WTC11 (cell line): ENCODE measurements at regions not wholly inside any gene's neighbourhood (a gene's known extent, or its start where the extent isn't known, plus 50 kb on each side); places are given as distances from the start of the nearest gene placed in this dataset.

Experiments used
- ATAC-seq: fragments of 200-7000 bp; cut with Tn5 transposase; 2 replicates; pipeline ENCODE4 v1.10.0; 2021; ENCODE audit warnings: mild to moderate bottlenecking, moderate library complexity
- CTCF ChIA-PET: fragments of 300-600 bp; sonication (Branson Sonifier 250); formaldehyde crosslinking; loops from one replicate; lab custom pipeline; 2021; ENCODE audit warnings: antibody characterized with exemption; lab: Charles Lee
- POLR2A ChIA-PET: fragments of 350-600 bp; sonication (Branson Sonifier 250); formaldehyde crosslinking; loops from one replicate; lab custom pipeline; 2021; ENCODE audit warnings: antibody characterized with exemption; lab: Charles Lee
- DNase-seq: peaks from one replicate; pipeline ENCODE4 v3.0.0; 2021; ENCODE audit warnings: low spot score
- H3K27ac Mint-ChIP-seq: 2 replicates; pipeline ENCODE4 v1.8.0; 2021; ENCODE audit warnings: mixed read lengths
- H3K27me3 Mint-ChIP-seq: 2 replicates; pipeline ENCODE4 v1.8.0; 2021; ENCODE audit warnings: low read depth, mild to moderate bottlenecking, moderate library complexity, mixed read lengths
- H3K36me3 Mint-ChIP-seq: 2 replicates; pipeline ENCODE4 v1.8.0; 2021; ENCODE audit warnings: mixed read lengths
- H3K4me1 Mint-ChIP-seq: 2 replicates; pipeline ENCODE4 v1.8.0; 2022; ENCODE audit warnings: mixed read lengths
- H3K4me3 Mint-ChIP-seq: 2 replicates; pipeline ENCODE4 v1.8.0; 2021; ENCODE audit warnings: mild to moderate bottlenecking, moderate library complexity, mixed read lengths
- H3K9me3 Mint-ChIP-seq: 2 replicates; pipeline ENCODE4 v1.8.0; 2021; ENCODE audit warnings: mixed read lengths
- ATF3 ChIP-seq: sonication (generic); formaldehyde crosslinking; conservative IDR thresholded peaks from 2 replicates; pipeline ENCODE4 v1.8.1; 2022; ENCODE audit warnings: mild to moderate bottlenecking, missing genetic modification reagents
- CDX4 ChIP-seq: fragments of 250-450 bp; sonication (Bioruptor Pico); IDR thresholded peaks from 2 replicates; pipeline ENCODE4 v1.9.0; 2021; ENCODE audit warnings: moderate library complexity, mild to moderate bottlenecking, inconsistent platforms, borderline replicate concordance
- CREM ChIP-seq: sonication (generic); formaldehyde crosslinking; IDR thresholded peaks from 2 replicates; pipeline ENCODE4 v1.8.1; 2022; ENCODE audit warnings: mild to moderate bottlenecking, missing genetic modification reagents, moderate library complexity
- CTCF ChIP-seq: fragments of 200-600 bp; IDR thresholded peaks from 2 replicates; pipeline ENCODE4 v1.8.0; 2022; ENCODE audit warnings: antibody characterized with exemption
- ESRRA ChIP-seq: sonication (generic); formaldehyde crosslinking; IDR thresholded peaks from 2 replicates; pipeline ENCODE4 v1.8.1; 2022; ENCODE audit warnings: mild to moderate bottlenecking, missing genetic modification reagents, borderline replicate concordance
- GABPB1 ChIP-seq: sonication (generic); formaldehyde crosslinking; IDR thresholded peaks from 2 replicates; pipeline ENCODE4 v1.8.1; 2023; ENCODE audit warnings: mild to moderate bottlenecking, missing genetic modification reagents
- GRHL2 ChIP-seq: fragments of 250-450 bp; sonication (Bioruptor Pico); IDR thresholded peaks from 2 replicates; pipeline ENCODE4 v1.8.0; 2022; ENCODE audit warnings: mild to moderate bottlenecking, moderate library complexity; ENCODE audit not compliant: insufficient replicate concordance, severe bottlenecking
- HMGA2 ChIP-seq: fragments of 250-450 bp; sonication (Bioruptor Pico); IDR thresholded peaks from 2 replicates; pipeline ENCODE4 v1.4.0; 2021; ENCODE audit warnings: mild to moderate bottlenecking, moderate library complexity
- NFE2L1 ChIP-seq: sonication (generic); formaldehyde crosslinking; IDR thresholded peaks from 2 replicates; pipeline ENCODE4 v1.8.1; 2023; ENCODE audit warnings: missing genetic modification reagents
- PRDM15 ChIP-seq: sonication (generic); formaldehyde crosslinking; IDR thresholded peaks from 2 replicates; pipeline ENCODE4 v1.8.0; 2022; ENCODE audit warnings: missing genetic modification reagents
- SP1 ChIP-seq: sonication (generic); formaldehyde crosslinking; conservative IDR thresholded peaks from 2 replicates; pipeline ENCODE4 v1.8.1; 2022; ENCODE audit warnings: missing genetic modification reagents
- TEAD4 ChIP-seq: sonication (generic); formaldehyde crosslinking; IDR thresholded peaks from 2 replicates; pipeline ENCODE4 v1.8.0; 2022; ENCODE audit warnings: mild to moderate bottlenecking, missing genetic modification reagents
- ZNF281 ChIP-seq: sonication (generic); formaldehyde crosslinking; IDR thresholded peaks from 2 replicates; pipeline ENCODE4 v1.8.0; 2023; ENCODE audit warnings: mild to moderate bottlenecking, missing genetic modification reagents
- ZNF396 ChIP-seq: fragments of 250-450 bp; sonication (Bioruptor Pico); IDR thresholded peaks from 2 replicates; pipeline ENCODE4 v1.8.0; 2021; ENCODE audit warnings: mild to moderate bottlenecking, moderate library complexity, borderline replicate concordance
- ZSCAN18 ChIP-seq: fragments of 250-450 bp; sonication (Bioruptor Pico); IDR thresholded peaks from 2 replicates; pipeline ENCODE4 v2.1.2; 2022; ENCODE audit warnings: mild to moderate bottlenecking, moderate library complexity
- TF ChIP-seq, protein P1 (sequence below): fragments of 250-450 bp; sonication (Bioruptor Pico); IDR thresholded peaks from 2 replicates; pipeline ENCODE4 v1.9.0; 2021; ENCODE audit warnings: mild to moderate bottlenecking, borderline replicate concordance
- TF ChIP-seq, protein P2 (sequence below): sonication (generic); formaldehyde crosslinking; IDR thresholded peaks from 2 replicates; pipeline ENCODE4 v1.8.1; 2022; ENCODE audit warnings: missing genetic modification reagents, borderline replicate concordance

- Mint-ChIP-seq H3K4me1 (peaks cover 8% of the 10 kb centered on the region), H3K27me3 (no peaks in the 10 kb centered on the region), H3K4me3 (no peak overlapping the region), H3K27ac (no peak overlapping the region), H3K36me3 (no peaks in the 10 kb centered on the region; the same call in 1 of the 2 replicates), H3K9me3 (peaks cover 13% of the 10 kb centered on the region; the same call in 1 of the 2 replicates)
- ChIA-PET CTCF (no interaction called here), POLR2A (no interaction called here)
- no peak for DNase-seq
- ATAC-seq = no peak
- TF ChIP-seq ATF3 (CRISPR knock-in tag) (no peak), ZNF281 (CRISPR knock-in tag) (no peak), GRHL2 (no peak), TEAD4 (CRISPR knock-in tag) (no peak), PRDM15 (no peak), CTCF (no peak), ESRRA (CRISPR knock-in tag) (no peak), CREM (CRISPR knock-in tag) (no peak), ZNF396 (CRISPR knock-in tag) (no peak), ZSCAN18 (CRISPR knock-in tag) (no peak), SP1 (no peak), GABPB1 (CRISPR knock-in tag) (no peak), CDX4 (CRISPR knock-in tag) (no peak), HMGA2 (CRISPR knock-in tag) (no peak), NFE2L1 (CRISPR knock-in tag) (no peak)
- TF ChIP-seq, protein P1, sequence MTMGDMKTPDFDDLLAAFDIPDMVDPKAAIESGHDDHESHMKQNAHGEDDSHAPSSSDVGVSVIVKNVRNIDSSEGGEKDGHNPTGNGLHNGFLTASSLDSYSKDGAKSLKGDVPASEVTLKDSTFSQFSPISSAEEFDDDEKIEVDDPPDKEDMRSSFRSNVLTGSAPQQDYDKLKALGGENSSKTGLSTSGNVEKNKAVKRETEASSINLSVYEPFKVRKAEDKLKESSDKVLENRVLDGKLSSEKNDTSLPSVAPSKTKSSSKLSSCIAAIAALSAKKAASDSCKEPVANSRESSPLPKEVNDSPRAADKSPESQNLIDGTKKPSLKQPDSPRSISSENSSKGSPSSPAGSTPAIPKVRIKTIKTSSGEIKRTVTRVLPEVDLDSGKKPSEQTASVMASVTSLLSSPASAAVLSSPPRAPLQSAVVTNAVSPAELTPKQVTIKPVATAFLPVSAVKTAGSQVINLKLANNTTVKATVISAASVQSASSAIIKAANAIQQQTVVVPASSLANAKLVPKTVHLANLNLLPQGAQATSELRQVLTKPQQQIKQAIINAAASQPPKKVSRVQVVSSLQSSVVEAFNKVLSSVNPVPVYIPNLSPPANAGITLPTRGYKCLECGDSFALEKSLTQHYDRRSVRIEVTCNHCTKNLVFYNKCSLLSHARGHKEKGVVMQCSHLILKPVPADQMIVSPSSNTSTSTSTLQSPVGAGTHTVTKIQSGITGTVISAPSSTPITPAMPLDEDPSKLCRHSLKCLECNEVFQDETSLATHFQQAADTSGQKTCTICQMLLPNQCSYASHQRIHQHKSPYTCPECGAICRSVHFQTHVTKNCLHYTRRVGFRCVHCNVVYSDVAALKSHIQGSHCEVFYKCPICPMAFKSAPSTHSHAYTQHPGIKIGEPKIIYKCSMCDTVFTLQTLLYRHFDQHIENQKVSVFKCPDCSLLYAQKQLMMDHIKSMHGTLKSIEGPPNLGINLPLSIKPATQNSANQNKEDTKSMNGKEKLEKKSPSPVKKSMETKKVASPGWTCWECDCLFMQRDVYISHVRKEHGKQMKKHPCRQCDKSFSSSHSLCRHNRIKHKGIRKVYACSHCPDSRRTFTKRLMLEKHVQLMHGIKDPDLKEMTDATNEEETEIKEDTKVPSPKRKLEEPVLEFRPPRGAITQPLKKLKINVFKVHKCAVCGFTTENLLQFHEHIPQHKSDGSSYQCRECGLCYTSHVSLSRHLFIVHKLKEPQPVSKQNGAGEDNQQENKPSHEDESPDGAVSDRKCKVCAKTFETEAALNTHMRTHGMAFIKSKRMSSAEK (CRISPR knock-in tag) = no peak
- TF ChIP-seq, protein P2, sequence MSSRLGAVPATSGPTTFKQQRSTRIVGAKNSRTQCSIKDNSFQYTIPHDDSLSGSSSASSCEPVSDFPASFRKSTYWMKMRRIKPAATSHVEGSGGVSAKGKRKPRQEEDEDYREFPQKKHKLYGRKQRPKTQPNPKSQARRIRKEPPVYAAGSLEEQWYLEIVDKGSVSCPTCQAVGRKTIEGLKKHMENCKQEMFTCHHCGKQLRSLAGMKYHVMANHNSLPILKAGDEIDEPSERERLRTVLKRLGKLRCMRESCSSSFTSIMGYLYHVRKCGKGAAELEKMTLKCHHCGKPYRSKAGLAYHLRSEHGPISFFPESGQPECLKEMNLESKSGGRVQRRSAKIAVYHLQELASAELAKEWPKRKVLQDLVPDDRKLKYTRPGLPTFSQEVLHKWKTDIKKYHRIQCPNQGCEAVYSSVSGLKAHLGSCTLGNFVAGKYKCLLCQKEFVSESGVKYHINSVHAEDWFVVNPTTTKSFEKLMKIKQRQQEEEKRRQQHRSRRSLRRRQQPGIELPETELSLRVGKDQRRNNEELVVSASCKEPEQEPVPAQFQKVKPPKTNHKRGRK (CRISPR knock-in tag) = no peak
These were observed 128.1 kb downstream of the MFAP3L start for GRCh38 chr4:169898095-169898494.
